ENCODE measurements at regions not wholly inside any gene's neighbourhood (a gene's known extent, or its start where the extent isn't known, plus 50 kb on each side); places are given as distances from the start of the nearest gene placed in this dataset.

- DNase-seq = no peak
These were observed 86.1 kb upstream of the CD83 start for GRCh38 chr6:14031516-14031915.

DNA sequence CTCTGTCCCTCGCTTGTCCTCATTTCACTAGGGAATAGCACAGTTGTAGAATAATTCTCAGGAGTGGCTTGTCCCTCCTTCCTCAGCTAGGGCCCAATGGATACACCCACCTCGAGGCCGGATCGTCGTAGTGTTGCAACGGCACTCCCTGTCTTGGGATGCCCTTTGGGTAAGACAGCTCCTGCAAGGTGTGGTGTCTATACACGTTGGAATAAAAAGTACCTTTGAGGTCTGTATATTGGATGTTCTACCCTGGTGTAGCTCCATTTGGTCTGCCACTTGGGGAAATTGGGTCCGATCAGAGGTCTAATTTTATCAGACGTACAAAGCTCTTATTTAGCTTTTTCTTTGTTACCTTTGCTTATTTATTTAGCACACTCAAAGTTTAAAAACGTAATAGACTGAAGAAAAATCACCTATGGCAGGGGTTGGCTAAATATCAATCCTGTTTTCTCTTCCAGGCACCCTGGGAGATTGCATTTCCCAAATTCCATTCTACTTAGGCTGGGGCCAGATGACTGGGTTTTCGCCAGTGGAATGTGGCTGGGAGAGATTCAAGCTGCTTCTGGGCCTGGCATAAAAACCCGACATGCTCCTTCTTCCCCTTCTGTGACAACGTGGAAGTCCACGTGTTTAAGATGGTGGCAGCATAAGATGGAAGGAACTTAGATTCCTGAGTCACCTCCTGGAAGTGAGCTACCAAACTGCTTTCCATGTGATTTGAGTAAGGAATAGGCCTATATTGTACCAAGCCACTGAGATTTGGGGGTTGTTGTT lies 82.3 kb upstream of the CD83 start:
- no peak for DNase-seq

DNA sequence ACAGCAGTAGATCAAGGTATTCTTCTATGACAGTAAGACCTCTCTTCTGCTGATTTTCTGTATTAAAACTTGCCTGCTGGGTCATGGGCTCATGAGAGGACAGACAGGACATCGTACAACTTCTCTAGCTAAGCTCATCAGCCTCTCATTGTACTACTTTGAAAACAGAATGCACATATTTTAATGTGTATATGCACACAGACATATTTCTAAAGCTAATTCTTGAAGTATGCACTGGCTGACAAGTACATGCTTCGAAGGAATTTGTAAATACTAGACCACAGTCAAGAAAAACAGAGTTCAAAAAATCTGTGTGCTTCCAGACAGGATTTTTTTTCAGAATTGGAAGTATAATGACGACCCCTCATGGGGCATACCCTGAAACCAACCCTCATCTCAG lies 81.7 kb upstream of the CD83 start:
- DNase-seq = no peak

DNA sequence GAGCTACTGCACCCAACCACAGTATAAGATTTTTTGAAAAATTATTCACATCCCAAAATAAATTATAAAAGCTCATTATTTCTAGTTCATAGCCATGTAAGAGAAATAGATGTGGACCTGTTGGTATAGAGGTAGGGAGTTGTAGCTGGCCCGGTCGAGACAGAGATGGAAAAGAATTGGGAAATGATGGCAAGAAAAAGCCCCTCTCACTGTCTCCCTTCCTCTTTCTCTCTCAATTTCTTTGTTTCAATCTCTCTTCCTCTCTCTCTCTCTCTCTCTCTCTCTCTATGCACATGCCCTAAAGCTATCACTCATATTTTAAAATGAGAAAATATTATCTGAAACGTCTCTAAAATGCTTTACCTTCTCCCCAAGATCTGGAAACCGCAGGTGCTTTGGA lies 80.7 kb upstream of the CD83 start:
- no peak for DNase-seq

DNA sequence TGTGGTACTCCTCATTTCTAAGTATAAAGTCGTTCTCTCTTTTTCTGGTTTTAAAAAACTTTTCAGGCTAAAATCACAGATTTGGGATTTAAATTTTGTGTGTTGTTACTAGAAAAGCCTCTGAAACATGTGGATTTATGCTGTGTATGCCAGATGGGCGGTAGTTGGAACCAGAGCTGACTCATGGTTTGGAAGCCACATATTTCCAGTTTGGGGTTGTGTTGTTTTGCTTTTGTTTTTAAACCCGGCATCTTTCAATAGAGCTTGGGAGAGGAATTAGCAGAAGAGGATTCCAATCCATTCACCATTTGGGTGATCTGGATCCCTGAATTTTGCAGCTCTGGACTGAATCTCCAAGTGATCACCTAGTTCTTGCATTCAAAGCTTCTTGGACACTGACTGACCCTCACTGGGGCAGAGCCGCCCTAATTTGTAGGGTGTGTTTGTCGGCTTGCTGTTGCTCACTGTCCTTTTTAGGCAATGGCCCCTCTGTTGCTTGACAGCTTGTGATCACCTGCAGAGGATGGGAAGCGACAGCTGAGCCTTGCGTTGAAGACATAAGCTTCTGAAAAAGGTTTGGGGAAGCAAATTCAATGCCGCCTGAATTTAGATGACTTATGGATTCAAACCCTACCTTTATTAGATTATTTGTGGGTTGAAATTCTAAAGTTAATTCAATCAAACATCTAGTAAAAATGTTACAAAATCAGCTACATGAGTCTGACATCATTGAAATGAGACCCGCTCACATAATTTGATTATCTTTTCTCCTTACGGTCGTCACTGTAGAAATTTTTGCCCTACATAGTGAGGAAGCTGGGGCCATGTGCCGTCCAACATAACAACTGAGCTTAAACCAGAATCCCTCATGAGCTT lies 79.9 kb upstream of the CD83 start:
- DNase-seq = no peak

DNA sequence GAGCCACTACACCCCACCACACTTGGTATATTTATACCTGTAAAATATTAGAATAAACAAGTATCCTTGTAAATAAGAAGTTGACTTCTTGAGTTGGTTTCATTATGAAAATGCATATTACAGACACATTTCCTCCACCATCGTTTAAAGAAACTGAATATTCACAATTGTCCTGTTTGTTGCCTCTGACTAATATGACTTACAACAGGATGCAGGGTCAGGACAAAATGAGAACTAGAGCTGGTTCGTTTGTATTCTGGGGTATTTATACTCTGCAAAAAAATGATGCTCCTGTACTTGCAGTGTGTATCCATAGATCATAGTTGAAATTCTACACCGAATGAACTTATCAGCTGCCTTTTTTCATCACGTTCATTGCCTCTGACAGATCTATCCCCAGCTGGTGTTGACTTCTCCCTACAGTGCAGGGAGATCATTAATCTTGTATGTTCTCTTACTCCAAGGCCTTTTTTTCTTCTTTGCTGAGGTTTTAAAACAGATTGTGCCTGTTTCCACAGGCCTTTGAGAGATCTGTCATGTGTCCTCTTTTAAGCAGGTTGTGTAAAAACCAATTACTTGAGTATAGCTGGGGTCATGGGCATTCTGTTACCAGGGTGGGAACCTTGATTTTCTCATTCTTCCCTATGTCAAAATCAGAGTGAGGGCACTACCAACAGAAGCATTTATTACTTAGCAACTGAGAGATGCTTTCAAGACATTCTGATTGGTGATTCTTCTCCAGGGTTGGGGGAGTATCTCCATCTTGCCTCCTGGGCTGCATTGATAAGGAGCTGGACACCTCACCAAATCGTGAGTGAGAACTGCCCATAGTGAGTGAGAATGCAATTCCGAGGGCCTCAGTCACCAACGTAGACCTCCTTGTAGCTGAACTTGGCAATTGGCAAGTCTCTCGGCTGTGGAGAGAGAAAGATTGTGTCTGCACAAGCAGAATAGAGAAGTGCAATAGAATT lies 78.8 kb upstream of the CD83 start:
- no peak for DNase-seq

GRCh38 chr6:14040042-14040441 lies 77.5 kb upstream of the CD83 start:
- DNase-seq = no peak

DNA sequence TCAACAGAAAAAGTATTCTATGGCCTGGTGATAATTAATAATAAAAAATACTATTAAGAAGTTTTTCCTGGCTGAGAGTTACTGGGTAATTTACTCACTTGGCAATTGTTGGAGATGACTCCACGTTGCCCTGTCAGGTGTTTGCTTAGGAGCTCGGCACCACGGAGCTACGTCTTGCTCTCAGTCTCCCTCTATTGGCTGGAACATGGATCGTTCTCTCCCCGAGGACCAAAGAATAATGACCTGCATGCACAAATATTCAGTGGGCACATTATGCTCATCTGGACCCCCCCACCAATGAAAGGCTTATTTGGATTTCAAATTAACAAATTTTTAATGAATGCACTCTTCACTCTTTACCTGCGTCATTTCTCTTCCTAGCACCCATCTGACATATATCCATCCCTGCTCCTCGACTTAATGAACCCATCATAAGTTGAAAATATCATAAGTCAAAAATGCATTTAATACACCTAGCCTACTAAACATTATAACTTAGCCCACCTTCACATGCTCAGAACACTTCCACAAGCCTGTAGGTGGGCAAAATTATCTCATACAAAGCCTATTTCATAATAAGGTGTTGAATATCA lies 71.0 kb upstream of the CD83 start:
- DNase-seq = peak; percentile 50

GRCh38 chr6:14047151-14047740 lies 70.3 kb upstream of the CD83 start:
- no peak for DNase-seq

DNA sequence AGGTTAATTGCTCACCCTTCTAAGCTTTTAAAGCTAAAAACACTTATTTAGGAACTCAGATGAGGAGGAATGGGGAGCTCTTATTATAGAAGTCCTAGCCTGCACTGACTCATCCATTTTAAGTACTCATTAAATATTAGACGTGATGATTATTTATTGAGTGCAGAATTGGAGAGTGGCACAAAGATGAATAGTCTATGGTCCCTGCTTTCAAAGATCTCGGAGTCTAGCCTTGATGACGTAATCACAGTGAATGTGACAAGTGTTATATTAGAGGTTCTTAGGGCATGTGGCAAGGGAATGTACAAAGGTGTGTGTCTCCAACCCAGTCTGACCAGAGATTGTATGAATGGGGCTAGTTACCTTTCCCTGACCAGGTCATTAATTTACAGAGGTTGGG lies 68.7 kb upstream of the CD83 start:
- DNase-seq = no peak

- DNase-seq = no peak
These were observed 66.2 kb upstream of the CD83 start for GRCh38 chr6:14051355-14051754.

DNA sequence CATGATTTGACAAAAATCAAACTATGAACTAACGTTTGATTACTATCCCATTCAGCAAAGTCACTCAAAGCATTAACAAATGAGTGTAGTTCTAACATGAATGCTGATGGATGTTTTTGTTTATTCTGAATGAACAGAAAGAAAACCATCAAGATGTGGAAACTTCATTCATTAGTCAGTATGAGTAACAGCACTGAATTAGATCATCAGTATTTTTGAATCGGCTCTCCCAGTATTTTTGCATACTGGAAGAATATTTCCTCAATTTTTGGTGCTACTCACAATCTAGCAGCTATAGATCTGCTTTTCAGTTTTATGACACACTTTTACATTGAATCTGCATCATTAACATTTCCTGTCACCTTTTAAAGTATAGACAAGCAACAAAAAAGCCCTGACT lies 63.8 kb upstream of the CD83 start:
- DNase-seq = no peak

DNA sequence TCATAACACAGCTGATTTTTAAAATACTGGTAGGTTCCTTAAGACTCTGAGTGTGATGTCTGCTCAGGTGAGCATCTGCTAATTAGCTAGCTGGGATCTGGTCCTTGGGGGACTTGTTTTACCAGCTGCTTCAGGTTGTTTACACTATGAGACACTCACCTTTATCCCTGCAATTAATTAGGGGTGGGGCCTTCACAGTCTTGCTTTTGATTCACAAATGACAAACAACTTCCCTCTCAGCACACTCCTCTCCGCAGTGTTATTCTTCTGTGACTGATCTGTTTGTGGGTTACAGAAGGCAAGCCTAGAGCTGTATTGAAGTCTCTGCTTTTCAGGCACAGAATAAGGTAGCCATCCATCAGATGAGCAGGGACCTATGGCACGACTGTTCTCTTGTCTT lies 62.0 kb upstream of the CD83 start:
- no peak for DNase-seq

DNA sequence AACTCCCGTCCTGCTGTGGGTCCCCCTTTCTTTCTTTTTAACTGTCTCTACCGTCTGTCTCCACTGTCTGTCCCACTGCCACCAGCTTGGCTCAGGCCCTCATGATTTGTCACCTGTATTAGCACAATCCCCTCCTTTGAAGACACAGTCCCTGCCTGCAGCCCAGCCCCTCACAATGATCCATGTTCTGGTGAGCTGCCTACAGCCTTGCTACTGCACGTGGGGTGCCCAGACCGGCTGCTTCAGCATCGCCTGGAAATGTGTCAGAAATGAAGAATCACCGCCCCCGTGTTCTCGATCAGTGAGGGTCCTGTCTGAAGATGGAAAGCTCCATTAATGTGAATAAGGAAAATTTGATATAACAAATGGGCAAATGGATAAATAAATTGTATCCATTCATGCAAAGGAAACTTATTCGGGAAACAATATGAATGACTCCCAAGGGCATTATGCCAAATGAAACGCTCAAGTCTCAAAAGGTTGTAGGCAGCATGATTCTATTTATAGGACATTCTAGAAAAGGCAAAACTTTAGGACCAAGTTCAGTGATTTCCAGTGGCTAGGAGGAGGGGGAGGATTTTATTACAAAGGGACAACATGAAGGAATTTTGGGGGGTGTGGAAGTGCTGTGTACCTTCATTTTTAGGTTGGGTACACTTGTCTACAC lies 59.4 kb upstream of the CD83 start:
- DNase-seq = no peak

DNA sequence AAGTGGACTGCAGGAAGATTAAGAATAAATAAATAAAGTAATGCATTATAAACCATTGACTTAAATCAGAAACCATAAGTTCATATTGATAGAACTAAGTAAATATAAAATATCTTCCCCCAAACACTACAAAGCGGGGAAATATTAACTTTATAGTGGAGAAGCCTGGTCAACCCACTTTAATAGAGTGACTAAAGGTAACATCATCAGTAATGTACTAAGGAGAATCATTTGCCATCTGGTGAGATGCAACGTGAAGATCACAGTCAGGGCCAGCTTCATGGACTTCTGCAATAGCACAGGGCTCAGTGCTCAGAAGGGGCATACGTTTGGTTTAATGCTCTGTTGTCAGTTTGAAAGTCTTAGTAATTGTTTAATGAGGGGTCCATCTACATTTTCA lies 58.8 kb upstream of the CD83 start:
- no peak for DNase-seq

DNA sequence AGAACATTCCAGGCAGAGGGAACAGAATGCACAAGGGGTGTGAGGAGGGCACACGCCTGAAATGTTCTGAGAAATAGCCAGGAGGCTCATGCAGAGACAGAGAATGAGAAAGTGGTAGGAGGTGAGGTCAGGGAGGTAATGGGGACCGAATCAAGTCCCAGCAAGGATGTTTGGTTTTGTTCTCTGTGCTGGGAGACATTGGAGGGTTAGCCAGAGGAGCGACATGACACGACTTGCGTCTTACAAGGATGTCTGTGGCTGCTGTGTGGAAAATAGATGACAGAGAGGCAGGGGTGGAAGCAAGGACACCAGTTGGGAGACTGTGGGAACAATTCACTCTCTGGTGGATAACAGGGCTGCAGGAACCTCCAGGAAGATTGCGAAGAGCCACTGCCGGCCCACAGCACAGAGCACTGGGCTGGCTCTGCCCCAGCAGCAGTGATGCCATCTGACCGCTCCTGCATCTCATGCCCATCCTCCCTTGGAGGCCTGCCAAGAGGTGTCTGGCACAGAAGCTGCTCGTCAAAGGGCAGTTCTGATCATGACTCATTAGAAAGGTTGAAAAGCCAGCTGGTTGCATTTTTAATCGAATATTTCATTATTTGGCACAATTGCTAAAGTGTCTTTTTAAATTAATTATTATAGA lies 57.7 kb upstream of the CD83 start:
- no peak for DNase-seq

DNA sequence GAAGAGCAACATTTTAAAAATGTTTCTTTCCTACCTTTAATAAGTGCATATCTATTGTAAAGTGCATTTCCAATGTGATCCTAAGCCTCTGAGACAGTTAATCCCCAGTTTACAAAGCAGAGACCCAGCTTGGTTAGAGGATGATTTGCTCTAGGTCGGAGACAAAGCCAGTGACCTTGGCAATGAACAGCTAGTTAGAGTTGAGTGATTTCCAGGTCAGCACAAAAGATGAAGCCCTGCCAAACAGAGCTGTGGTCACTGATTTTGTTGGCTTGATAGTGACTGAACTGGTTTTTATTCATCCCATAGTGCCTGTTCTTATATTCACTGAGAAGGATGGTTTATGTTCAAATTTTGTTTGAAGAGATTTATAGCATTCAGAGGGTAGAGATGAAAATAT lies 56.6 kb upstream of the CD83 start:
- no peak for DNase-seq

DNA sequence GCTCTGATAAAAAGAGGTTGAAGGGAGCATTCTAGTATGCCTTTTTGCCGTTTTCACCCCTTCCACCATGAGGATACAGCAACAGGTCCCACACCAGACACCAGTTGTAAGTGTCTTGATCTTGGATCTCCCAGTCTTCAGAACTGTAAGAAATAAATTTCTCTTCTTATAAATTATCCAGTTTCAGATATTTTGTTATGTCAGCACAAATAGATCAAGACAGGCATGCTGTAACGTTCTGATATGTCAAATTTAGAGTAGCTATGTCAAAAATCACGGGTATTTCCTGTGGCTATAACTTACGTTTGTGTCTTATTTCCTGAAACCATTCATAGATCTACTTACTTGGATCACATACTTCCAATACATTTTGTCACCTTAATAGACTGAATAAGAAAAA lies 55.9 kb upstream of the CD83 start:
- no peak for DNase-seq

DNA sequence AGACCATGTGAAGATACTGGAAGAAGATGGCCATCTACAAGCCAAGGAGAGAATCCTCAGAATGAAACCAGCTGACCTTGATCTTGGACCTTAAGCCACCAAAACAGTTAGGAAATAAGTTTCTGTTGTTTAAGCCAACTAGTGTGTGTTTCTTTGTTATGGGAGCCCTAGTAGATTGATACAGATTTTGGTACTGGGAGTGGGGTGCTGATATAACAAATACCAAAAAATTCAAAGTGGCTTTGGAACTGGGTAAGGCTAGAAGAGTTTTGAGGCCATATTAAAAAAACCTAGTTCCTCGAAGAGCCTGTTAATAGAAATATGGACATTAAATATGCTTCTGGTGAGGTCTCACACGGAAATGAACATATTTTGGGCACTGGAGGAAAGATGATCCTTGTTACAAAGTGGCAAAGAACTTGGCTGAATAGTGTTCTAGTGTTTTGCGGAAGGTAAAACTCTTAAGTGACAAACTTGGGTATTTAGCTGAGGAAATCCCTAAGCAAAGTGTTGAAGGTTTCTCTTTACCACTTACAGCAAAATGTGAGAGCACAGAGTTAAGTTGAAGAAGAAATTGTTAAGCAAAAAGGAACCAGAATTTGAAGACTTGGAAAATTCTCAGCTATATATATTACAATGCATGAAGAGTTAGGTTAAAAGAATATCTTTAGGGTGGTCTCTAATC lies 55.1 kb upstream of the CD83 start:
- no peak for DNase-seq

GRCh38 chr6:14063756-14064155 lies 53.8 kb upstream of the CD83 start:
- DNase-seq = no peak

DNA sequence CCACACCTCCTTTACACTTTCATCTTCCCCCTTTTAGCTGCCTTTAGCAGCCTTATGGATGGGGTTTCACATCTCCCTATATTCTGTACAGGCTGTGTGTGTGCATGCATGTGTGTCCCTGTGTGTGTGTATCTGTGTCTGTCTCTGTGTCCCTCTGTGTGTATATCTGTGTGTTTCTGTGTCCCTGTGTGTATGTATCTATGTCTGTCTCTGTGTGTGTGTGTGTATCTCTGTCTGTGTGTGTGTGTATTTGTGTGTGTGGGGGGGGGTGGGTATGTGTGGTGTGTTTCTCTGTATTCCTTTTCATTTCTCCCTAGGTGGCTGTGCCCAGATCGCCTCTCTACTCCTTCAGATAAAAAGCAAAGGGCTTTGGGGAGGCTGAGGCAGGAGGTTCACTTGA lies 52.2 kb upstream of the CD83 start:
- DNase-seq = no peak
